Omental fat pad (tissue), 3 donors: ENCODE measurements at regions not wholly inside any gene's neighbourhood (a gene's known extent, or its start where the extent isn't known, plus 50 kb on each side); places are given as distances from the start of the nearest gene placed in this dataset.

Experiments used
- ATAC-seq: fragments of 150-250 bp; one replicate; pipeline ENCODE4 v1.9.1; 2016; ENCODE audit warnings: mild to moderate bottlenecking, moderate library complexity; ENCODE audit not compliant: low FRiP score
- DNase-seq: peaks from one replicate; pipeline ENCODE4 v3.0.0-alpha.2; 2019; ENCODE audit warnings: low spot score
- TF ChIP-seq, protein P1 (sequence below), 3 donors: fragments of 450-650 bp; IDR thresholded peaks; one replicate each; pipeline ENCODE4 v1.5.1; 2016 to 2017; ENCODE audit warnings: antibody characterized with exemption in 3 of 3, mild to moderate bottlenecking in 3 of 3, moderate library complexity in 2 of 3

DNA sequence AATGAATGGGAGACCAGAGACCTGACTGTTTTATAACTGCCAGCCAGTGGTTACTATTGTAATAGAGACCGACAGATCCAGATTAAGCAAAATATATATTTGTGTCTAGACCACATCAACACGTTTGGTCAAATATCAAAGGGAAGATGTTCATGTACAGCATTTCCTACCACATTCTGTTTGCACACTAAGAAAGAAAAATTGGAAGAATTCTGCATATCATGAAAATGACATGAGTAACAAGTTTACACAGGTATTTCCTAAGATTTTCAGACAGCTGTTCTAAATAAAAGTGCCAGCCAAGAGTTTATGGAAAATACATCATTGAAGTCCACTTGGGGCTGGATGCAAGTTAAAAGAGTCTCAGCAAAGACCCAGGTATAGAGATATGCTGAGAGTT lies 145.5 kb upstream of the ANO3 start:
- ATAC-seq (no peak), DNase-seq (no peak)
- TF ChIP-seq, protein P1, sequence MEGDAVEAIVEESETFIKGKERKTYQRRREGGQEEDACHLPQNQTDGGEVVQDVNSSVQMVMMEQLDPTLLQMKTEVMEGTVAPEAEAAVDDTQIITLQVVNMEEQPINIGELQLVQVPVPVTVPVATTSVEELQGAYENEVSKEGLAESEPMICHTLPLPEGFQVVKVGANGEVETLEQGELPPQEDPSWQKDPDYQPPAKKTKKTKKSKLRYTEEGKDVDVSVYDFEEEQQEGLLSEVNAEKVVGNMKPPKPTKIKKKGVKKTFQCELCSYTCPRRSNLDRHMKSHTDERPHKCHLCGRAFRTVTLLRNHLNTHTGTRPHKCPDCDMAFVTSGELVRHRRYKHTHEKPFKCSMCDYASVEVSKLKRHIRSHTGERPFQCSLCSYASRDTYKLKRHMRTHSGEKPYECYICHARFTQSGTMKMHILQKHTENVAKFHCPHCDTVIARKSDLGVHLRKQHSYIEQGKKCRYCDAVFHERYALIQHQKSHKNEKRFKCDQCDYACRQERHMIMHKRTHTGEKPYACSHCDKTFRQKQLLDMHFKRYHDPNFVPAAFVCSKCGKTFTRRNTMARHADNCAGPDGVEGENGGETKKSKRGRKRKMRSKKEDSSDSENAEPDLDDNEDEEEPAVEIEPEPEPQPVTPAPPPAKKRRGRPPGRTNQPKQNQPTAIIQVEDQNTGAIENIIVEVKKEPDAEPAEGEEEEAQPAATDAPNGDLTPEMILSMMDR (IDR thresholded peaks at IDR 0.05), result no peak

DNA sequence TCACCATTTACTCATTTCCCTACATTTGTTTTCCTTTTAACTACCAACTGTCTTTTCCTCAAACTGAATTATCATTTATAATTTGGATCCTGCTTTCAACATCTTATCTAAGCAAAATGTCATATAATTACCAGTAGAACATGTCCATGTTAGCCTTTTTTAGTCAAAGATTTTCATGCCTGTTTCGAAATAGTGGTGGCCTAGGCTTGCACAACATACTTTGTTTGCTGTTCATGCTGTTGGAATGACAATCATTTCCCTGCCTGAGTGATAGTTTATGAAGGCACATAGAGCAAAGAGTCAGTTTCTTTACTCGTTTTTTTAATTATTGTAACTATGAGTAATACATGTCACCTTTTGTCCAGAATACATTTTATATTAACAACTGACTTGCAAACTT lies 144.3 kb upstream of the ANO3 start:
- ATAC-seq, result no peak
- TF ChIP-seq, protein P1 (IDR thresholded peaks at IDR 0.05), result no peak
- no peak for DNase-seq

DNA sequence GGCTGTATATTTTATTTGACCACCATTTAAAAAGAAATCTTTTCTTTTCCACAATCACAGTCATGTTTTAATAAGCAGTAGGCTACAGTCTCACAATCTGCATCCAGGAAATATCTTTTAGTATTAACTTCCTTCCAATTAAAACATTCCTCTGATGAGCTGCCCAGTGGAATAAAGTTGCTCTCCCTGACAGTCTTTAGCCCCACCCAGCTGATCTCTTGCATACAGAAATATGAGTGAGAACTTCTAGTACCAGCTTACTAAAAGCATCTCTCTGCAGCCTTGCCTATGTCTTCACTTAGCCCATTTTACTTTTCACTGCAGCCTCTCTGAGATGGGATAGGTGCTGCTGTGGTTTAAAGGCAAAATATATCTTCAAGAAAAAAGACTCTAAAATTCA lies 143.4 kb upstream of the ANO3 start:
- ATAC-seq (peak; percentile 32), DNase-seq (no peak)
- TF ChIP-seq, protein P1 (IDR thresholded peaks at IDR 0.05), result no peak

DNA sequence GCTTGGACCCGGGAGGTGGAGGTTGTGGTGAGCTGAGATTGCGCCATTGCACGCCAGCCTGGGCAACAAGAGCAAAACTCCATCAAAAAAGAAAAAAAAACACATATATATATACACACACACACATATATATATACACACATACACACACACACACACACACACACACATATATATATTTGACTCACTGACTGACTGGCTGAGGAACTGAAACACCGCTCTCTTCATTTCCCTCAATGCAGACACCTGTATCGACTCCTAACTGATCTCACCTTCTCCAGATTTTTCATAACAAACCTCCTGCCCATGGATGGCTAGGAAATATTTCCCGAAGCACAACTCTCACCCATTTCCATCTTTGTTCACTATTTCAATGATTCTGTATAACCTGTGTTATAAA lies 140.7 kb upstream of the ANO3 start:
- TF ChIP-seq, protein P1 (IDR thresholded peaks at IDR 0.05), result no peak
- ATAC-seq, result no peak
- DNase-seq, result no peak

DNA sequence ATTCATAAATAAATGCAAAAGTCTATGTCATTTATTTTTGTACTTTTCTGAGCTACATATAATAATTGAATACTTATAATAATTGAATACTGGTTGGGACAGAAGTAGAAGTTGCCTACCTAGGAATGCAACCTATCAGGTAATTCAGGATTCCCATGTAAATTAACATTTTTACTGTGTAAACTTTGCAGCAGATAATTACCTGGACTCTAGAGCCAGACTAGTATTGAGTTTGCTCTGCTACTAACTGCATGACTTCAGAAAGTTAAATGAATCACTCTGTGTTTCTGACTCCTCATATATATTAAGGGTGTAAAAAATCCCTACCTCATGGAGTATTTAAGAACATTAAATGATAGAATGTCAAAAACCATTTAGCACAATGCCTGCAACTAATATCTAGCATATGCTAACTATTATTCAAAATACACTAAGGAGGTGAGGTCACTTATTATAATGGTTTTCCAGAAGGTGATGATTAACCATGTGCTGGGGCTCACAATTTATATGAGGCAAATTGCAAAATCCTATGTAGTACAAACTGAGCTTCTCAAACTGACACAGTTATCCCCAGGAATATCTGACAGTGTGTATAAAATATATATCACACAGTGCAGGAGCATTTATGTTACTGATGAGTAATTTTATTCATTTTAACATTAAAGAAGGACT lies 138.1 kb upstream of the ANO3 start:
- ATAC-seq (no peak), DNase-seq (no peak)
- TF ChIP-seq, protein P1 (IDR thresholded peaks at IDR 0.05), result no peak

DNA sequence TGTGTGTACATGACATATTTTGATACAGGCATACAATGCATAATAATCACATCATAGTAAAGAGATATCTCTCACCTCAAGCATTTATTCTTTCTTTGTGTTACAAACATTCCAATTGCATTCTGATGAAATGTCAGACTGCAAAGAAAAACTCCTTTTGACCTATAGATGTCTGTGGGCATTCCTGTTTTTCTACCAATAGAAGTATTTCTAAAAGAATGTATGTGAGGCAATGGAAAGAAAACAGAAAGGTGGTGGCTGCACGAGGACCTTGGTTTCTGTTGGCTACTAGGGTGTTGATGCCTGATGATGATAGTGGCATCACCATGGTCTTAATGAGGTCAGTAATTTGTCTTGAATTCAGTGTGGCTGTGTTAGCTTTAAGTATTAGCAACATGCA lies 137.0 kb upstream of the ANO3 start:
- ATAC-seq (no peak), DNase-seq (no peak)
- TF ChIP-seq, protein P1 (IDR thresholded peaks at IDR 0.05), result no peak

DNA sequence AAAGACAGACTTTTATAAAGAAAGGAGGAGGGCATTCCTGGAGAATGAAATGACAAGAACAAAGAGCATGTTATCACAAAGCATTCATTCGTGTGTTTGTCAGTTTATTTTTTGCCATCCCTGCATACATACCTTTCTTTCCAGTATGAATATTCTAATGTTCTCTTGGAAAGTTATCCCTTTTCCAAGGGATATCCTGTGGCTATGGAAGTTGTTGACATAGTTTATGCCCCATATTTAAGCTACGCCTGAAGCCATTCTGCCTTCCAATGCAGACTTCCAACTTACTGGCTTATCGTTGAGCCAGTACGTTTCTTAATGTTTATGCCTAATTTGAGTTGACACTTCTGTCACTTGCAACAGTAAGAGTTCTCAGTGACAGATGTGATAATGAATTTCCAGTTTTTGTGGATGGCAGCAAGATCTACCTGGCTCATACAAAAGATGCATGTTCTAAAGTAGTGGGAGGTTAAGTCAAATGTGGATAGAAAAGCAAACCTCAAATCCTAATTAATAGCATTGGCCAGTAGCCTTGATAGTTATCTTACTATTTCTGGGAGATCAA lies 133.3 kb upstream of the ANO3 start:
- TF ChIP-seq, protein P1 (IDR thresholded peaks at IDR 0.05), result no peak
- no peak for DNase-seq

More for the DNA sequence above, 133.3 kb upstream of the ANO3 start:
- ATAC-seq, result no peak
